ENCODE measurements at regions not wholly inside any gene's neighbourhood (a gene's known extent, or its start where the extent isn't known, plus 50 kb on each side); places are given as distances from the start of the nearest gene placed in this dataset.
A peak's percentile ranks its signal among the peaks of the same experiment; 100 is the strongest.

GRCh38 chr10:2929480-2930258 lies 137.7 kb upstream of the PFKP start:
- intact Hi-C loops (cut with DNase I; ENCODE audit: low total_unique reads), result loop anchor here (10.0 kb wide), 1 partner anchor 105 kb away; no protein-coding TSS in a partner anchor
- no peak for DNase-seq
- H3K27me3 ChIP-seq, result peaks cover 0 to 38% of the 10 kb centered on the region in 2 donors
- no peaks in the 10 kb centered on the region for H3K36me3 ChIP-seq
- no peak overlapping the region for H3K27ac ChIP-seq
- H3K9me3 ChIP-seq, result no peaks in the 10 kb centered on the region
- TF ChIP-seq CTCF (IDR thresholded peaks at IDR 0.05), result no peak
- peaks cover 0 to 5% (median 0%) of the 10 kb centered on the region in 4 donors for H3K4me1 ChIP-seq
- H3K4me3 ChIP-seq, result no peak overlapping the region

GRCh38 chr10:2927958-2928840 lies 139.1 kb upstream of the PFKP start:
- intact Hi-C loops (cut with DNase I; ENCODE audit: low total_unique reads), result loop anchor here (10.0 kb wide), 1 partner anchor 107 kb away; no protein-coding TSS in a partner anchor
- peaks cover 0 to 5% (median 0%) of the 10 kb centered on the region in 4 donors for H3K4me1 ChIP-seq
- peak; percentile 48 to 78 for DNase-seq
- H3K36me3 ChIP-seq, result no peaks in the 10 kb centered on the region
- H3K27ac ChIP-seq, result no peak overlapping the region
- H3K9me3 ChIP-seq, result no peaks in the 10 kb centered on the region
- H3K27me3 ChIP-seq, result peaks cover 0 to 40% of the 10 kb centered on the region in 2 donors
- H3K4me3 ChIP-seq, result no peak overlapping the region
- peak; percentile 54 to 63 for TF ChIP-seq CTCF (IDR thresholded peaks at IDR 0.05)

GRCh38 chr10:2926918-2927660 lies 140.3 kb upstream of the PFKP start:
- H3K36me3 ChIP-seq, result no peaks in the 10 kb centered on the region
- no peak for DNase-seq
- no peaks in the 10 kb centered on the region for H3K9me3 ChIP-seq
- H3K4me3 ChIP-seq, result no peak overlapping the region
- H3K27me3 ChIP-seq, result peaks cover 0 to 37% of the 10 kb centered on the region in 2 donors
- intact Hi-C loops (cut with DNase I; ENCODE audit: low total_unique reads), result loop anchor here (10.0 kb wide), 1 partner anchor 108 kb away; no protein-coding TSS in a partner anchor
- H3K27ac ChIP-seq, result no peak overlapping the region
- peaks cover 0 to 5% (median 0%) of the 10 kb centered on the region in 4 donors for H3K4me1 ChIP-seq
- no peak for TF ChIP-seq CTCF (IDR thresholded peaks at IDR 0.05)

- peak in 1 of 2 donors; percentile 59 for DNase-seq
- H3K9me3 ChIP-seq, result no peaks in the 10 kb centered on the region
- TF ChIP-seq CTCF (IDR thresholded peaks at IDR 0.05), result no peak
- H3K27ac ChIP-seq, result no peak overlapping the region
- no peak overlapping the region for H3K4me3 ChIP-seq
- peaks cover 0 to 30% of the 10 kb centered on the region in 2 donors for H3K27me3 ChIP-seq
- no peaks in the 10 kb centered on the region for H3K36me3 ChIP-seq
- peaks cover 0 to 5% (median 0%) of the 10 kb centered on the region in 4 donors for H3K4me1 ChIP-seq
- intact Hi-C loops (cut with DNase I; ENCODE audit: low total_unique reads), result loop anchor here (10.0 kb wide), 1 partner anchor 109 kb away; no protein-coding TSS in a partner anchor
These were observed 141.7 kb upstream of the PFKP start for GRCh38 chr10:2925631-2926030.

GRCh38 chr10:2924431-2924830 lies 142.9 kb upstream of the PFKP start:
- Histone ChIP-seq H3K27ac (no peak overlapping the region), H3K4me1 (peaks cover 0 to 5% (median 0%) of the 10 kb centered on the region in 4 donors), H3K4me3 (no peak overlapping the region), H3K36me3 (no peaks in the 10 kb centered on the region), H3K27me3 (peaks cover 0 to 27% of the 10 kb centered on the region in 2 donors), H3K9me3 (no peaks in the 10 kb centered on the region)
- intact Hi-C loops (cut with DNase I; ENCODE audit: low total_unique reads), result loop anchor here (10.0 kb wide), 1 partner anchor 110 kb away; no protein-coding TSS in a partner anchor
- no peak for TF ChIP-seq CTCF (IDR thresholded peaks at IDR 0.05)
- no peak for DNase-seq

All from tibial artery (tissue), 4 donors.